ENCODE measurements at regions not wholly inside any gene's neighbourhood (a gene's known extent, or its start where the extent isn't known, plus 50 kb on each side); places are given as distances from the start of the nearest gene placed in this dataset.

DNA sequence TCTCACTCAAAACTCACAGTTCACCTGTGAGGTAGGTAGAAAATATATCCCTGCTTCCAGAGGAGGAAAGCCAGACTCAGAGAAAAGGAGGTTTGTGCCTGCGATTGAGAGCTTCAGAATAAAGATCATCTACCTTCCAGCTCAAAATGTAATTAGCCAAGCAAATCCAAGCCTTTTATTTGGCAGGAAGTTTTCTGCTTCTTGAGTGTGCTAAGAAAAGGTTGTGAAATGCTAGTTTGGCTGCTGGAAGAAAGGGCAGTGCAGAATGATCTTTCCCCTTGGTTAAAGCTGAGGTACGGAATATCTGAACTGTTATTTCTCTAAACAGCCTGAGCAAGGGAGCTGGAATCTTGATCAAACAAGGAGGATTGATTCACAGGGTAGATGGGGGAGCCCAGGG is 59.7 kb upstream of the VCX3B start:
- DNase-seq = peak in 2 of 3 donors; percentile 4 to 48
- no peak overlapping the region for H3K27ac ChIP-seq (ENCODE audit: low read depth in 1 of 2, low read length in 1 of 2)
- H3K4me1 ChIP-seq (ENCODE audit: control insufficient read depth in 5 of 5, insufficient read depth in 5 of 5, low read length in 5 of 5) = peaks cover 0 to 5% (median 0%) of the 10 kb centered on the region in 5 donors
- H3K36me3 ChIP-seq (ENCODE audit: control insufficient read depth in 4 of 4, insufficient read depth in 4 of 4, low read length in 4 of 4) = no peaks in the 10 kb centered on the region
- H3K4me3 ChIP-seq = no peak overlapping the region
- no peaks in the 10 kb centered on the region for H3K9me3 ChIP-seq (ENCODE audit: control insufficient read depth in 4 of 4, insufficient read depth in 3 of 4, low read length in 3 of 4)
- WGBS, 2 donors = 44 to 50% methylated on average over 2 of the region's 2 CpGs
- TF ChIP-seq, protein P1, sequence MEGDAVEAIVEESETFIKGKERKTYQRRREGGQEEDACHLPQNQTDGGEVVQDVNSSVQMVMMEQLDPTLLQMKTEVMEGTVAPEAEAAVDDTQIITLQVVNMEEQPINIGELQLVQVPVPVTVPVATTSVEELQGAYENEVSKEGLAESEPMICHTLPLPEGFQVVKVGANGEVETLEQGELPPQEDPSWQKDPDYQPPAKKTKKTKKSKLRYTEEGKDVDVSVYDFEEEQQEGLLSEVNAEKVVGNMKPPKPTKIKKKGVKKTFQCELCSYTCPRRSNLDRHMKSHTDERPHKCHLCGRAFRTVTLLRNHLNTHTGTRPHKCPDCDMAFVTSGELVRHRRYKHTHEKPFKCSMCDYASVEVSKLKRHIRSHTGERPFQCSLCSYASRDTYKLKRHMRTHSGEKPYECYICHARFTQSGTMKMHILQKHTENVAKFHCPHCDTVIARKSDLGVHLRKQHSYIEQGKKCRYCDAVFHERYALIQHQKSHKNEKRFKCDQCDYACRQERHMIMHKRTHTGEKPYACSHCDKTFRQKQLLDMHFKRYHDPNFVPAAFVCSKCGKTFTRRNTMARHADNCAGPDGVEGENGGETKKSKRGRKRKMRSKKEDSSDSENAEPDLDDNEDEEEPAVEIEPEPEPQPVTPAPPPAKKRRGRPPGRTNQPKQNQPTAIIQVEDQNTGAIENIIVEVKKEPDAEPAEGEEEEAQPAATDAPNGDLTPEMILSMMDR (IDR thresholded peaks at IDR 0.05; ENCODE audit: control extremely low read depth, extremely low read depth) = no peak
- H3K9ac ChIP-seq (ENCODE audit: insufficient read depth in 1 of 2, low read length in 2 of 2) = no peak overlapping the region
- ATAC-seq (ENCODE audit: insufficient read depth, low FRiP score) = no peak
- peaks cover 0 to 4% (median 0%) of the 10 kb centered on the region in 3 donors for H3K27me3 ChIP-seq (ENCODE audit: control insufficient read depth in 3 of 3, insufficient read depth in 3 of 3, low read length in 2 of 3)

DNA sequence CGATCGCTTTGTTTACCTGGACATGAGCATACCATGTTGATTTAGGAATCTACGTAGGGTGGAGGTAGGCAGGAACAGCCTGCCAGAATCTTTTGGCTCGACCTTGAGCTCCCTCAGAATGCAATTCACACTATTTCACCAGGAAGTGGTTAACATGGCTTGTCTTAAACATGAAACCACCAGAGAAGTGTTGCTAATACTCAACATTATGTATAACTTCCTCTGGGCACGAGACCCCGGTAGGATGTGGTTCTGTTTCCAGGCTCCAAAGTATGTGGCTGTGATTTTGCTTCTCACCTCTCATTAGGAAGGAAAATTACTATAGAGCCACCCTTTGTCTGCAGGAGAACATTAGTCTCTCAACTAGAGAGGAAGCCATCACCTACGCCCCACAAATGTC is 59.0 kb upstream of the VCX3B start:
- H3K36me3 ChIP-seq (ENCODE audit: control insufficient read depth in 4 of 4, insufficient read depth in 4 of 4, low read length in 4 of 4) = no peaks in the 10 kb centered on the region
- no peak for ATAC-seq (ENCODE audit: insufficient read depth, low FRiP score)
- TF ChIP-seq, protein P1 (IDR thresholded peaks at IDR 0.05; ENCODE audit: control extremely low read depth, extremely low read depth) = no peak
- no peak for DNase-seq
- peaks cover 0 to 5% (median 0%) of the 10 kb centered on the region in 5 donors for H3K4me1 ChIP-seq (ENCODE audit: control insufficient read depth in 5 of 5, insufficient read depth in 5 of 5, low read length in 5 of 5)
- peaks cover 0 to 4% (median 0%) of the 10 kb centered on the region in 3 donors for H3K27me3 ChIP-seq (ENCODE audit: control insufficient read depth in 3 of 3, insufficient read depth in 3 of 3, low read length in 2 of 3)
- no peak overlapping the region for H3K27ac ChIP-seq (ENCODE audit: low read depth in 1 of 2, low read length in 1 of 2)
- no peak overlapping the region for H3K4me3 ChIP-seq
- no peak overlapping the region for H3K9ac ChIP-seq (ENCODE audit: insufficient read depth in 1 of 2, low read length in 2 of 2)
- H3K9me3 ChIP-seq (ENCODE audit: control insufficient read depth in 4 of 4, insufficient read depth in 3 of 4, low read length in 3 of 4) = no peaks in the 10 kb centered on the region
- WGBS, 2 donors = 31 to 55% methylated on average over 7 of the region's 7 CpGs

DNA sequence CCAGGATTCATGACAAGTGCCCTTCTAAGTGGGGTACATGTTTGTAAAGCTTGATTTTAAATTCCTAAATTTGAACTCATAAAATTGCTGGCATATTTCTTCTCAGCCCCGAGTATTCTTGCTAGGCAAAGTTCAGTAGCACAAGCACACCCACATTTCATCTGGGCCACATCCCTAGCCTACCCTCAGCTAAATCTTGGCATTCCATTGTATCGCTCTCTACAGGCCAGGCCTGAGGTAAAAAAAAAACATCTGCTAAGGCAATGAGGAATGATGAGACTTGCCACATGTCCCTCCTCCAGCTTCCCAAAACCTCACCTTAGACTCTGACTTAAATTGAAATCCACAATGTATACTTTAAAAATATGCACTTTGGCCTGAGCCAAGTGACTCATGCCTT is 51.4 kb upstream of the VCX3B start:
- Histone ChIP-seq H3K9me3 (ENCODE audit: control insufficient read depth in 4 of 4, insufficient read depth in 3 of 4, low read length in 3 of 4) (no peaks in the 10 kb centered on the region), H3K9ac (ENCODE audit: insufficient read depth in 1 of 2, low read length in 2 of 2) (no peak overlapping the region), H3K27me3 (ENCODE audit: control insufficient read depth in 3 of 3, insufficient read depth in 3 of 3, low read length in 2 of 3) (peaks cover 0 to 9% (median 0%) of the 10 kb centered on the region in 3 donors), H3K36me3 (ENCODE audit: control insufficient read depth in 4 of 4, insufficient read depth in 4 of 4, low read length in 4 of 4) (no peaks in the 10 kb centered on the region), H3K4me3 (no peak overlapping the region), H3K4me1 (ENCODE audit: control insufficient read depth in 5 of 5, insufficient read depth in 5 of 5, low read length in 5 of 5) (no peaks in the 10 kb centered on the region), H3K27ac (ENCODE audit: low read depth in 1 of 2, low read length in 1 of 2) (no peak overlapping the region)
- 69 to 82% methylated on average over 2 of the region's 2 CpGs for WGBS, 2 donors
- ATAC-seq (ENCODE audit: insufficient read depth, low FRiP score) (no peak), DNase-seq (peak in 1 of 3 donors; percentile 21)
- TF ChIP-seq, protein P1 (IDR thresholded peaks at IDR 0.05; ENCODE audit: control extremely low read depth, extremely low read depth) = no peak

All from lung (tissue), 11 donors.